ENCODE measurements at regions not wholly inside any gene's neighbourhood (a gene's known extent, or its start where the extent isn't known, plus 50 kb on each side); places are given as distances from the start of the nearest gene placed in this dataset.

GRCh38 chr5:9724707-9725106 lies 94.6 kb upstream of the TAS2R1 start:
- no peak overlapping the region for H3K4me3 ChIP-seq (replicated peaks in 1 of 2; ENCODE audit: low read depth in 2 of 2, low read length in 2 of 2)
- DNase-seq (ENCODE audit: low read depth in 2 of 2): no peak
- no peak for TF ChIP-seq CTCF (IDR thresholded peaks at IDR 0.05; ENCODE audit: low read depth, low read length)

- TF ChIP-seq CTCF (IDR thresholded peaks at IDR 0.05; ENCODE audit: low read depth, low read length): no peak
- no peak overlapping the region for H3K4me3 ChIP-seq (replicated peaks in 1 of 2; ENCODE audit: low read depth in 2 of 2, low read length in 2 of 2)
- no peak for DNase-seq (ENCODE audit: low read depth in 2 of 2)
Observed at GRCh38 chr5:9722601-9723180, 92.5 kb upstream of the TAS2R1 start.

- no peak for DNase-seq (ENCODE audit: low read depth in 2 of 2)
- no peak for TF ChIP-seq CTCF (IDR thresholded peaks at IDR 0.05; ENCODE audit: low read depth, low read length)
- no peak overlapping the region for H3K4me3 ChIP-seq (replicated peaks in 1 of 2; ENCODE audit: low read depth in 2 of 2, low read length in 2 of 2)
Observed at GRCh38 chr5:9721161-9721560, 91.0 kb upstream of the TAS2R1 start.

- DNase-seq (ENCODE audit: low read depth in 2 of 2): no peak
- H3K4me3 ChIP-seq (replicated peaks in 1 of 2; ENCODE audit: low read depth in 2 of 2, low read length in 2 of 2): no peak overlapping the region
- TF ChIP-seq CTCF (IDR thresholded peaks at IDR 0.05; ENCODE audit: low read depth, low read length): no peak
Observed at GRCh38 chr5:9720361-9720760, 90.2 kb upstream of the TAS2R1 start.

GRCh38 chr5:9716838-9717281 lies 86.7 kb upstream of the TAS2R1 start:
- DNase-seq (ENCODE audit: low read depth in 2 of 2): peak; percentile 17 to 79
- no peak overlapping the region for H3K4me3 ChIP-seq (replicated peaks in 1 of 2; ENCODE audit: low read depth in 2 of 2, low read length in 2 of 2)
- no peak for TF ChIP-seq CTCF (IDR thresholded peaks at IDR 0.05; ENCODE audit: low read depth, low read length)

GRCh38 chr5:9715891-9716335 lies 85.8 kb upstream of the TAS2R1 start:
- DNase-seq (ENCODE audit: low read depth in 2 of 2): peak; percentile 44 to 57
- no peak overlapping the region for H3K4me3 ChIP-seq (replicated peaks in 1 of 2; ENCODE audit: low read depth in 2 of 2, low read length in 2 of 2)
- TF ChIP-seq CTCF (IDR thresholded peaks at IDR 0.05; ENCODE audit: low read depth, low read length): no peak

Data from cardiac fibroblast (primary cell).